Transverse colon (tissue), 4 donors: ENCODE measurements at regions not wholly inside any gene's neighbourhood (a gene's known extent, or its start where the extent isn't known, plus 50 kb on each side); places are given as distances from the start of the nearest gene placed in this dataset.

Source experiments
- EP300 ChIP-seq: sonication (generic); formaldehyde crosslinking; IDR thresholded peaks from one replicate; pipeline ENCODE4 v1.6.1; 2017; ENCODE audit warnings: antibody characterized with exemption, low read depth
- POLR2A ChIP-seq: fragments of 450-650 bp; IDR thresholded peaks from one replicate; pipeline ENCODE4 v1.6.1; 2016; ENCODE audit warnings: antibody characterized with exemption, mild to moderate bottlenecking, moderate library complexity
- POLR2AphosphoS5 ChIP-seq, 3 donors: sonication (generic); formaldehyde crosslinking; IDR thresholded peaks; one replicate each; pipeline ENCODE4 v1.6.1; 2016; ENCODE audit warnings: antibody characterized with exemption in 3 of 3
- TF ChIP-seq, protein P1 (sequence below), 5 experiments: fragments of 200-600 bp in 3 of 5; fragments of 450-650 bp in 2 of 5; sonication (generic) in 3 of 5; IDR thresholded peaks; 1 replicate in 2 of 5; 2 replicates in 3 of 5; pipeline ENCODE4 v1.5.1; 2016 to 2017; ENCODE audit warnings: antibody characterized with exemption in 5 of 5, inconsistent platforms in 3 of 5, mild to moderate bottlenecking in 2 of 5, moderate library complexity in 1 of 5

DNA sequence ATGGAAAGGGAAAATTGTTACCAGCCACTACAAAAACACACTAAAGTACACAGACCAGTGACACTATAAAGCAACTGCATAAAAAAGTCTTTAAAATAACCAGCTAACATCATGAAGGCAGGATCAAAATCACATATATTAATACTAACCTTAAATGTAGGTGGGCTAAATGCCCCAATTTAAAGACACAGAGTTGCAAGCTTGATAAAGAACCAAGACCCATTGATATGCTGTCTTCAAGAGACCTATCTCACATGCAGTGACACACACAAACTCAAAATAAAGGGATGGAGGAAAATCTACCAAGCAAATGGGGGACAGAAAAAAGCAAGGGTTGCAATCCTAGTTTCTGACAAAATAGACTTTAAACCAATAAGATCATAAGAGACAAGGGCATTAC, 246.3 kb downstream of the SEC16B start:
- TF ChIP-seq, protein P1, sequence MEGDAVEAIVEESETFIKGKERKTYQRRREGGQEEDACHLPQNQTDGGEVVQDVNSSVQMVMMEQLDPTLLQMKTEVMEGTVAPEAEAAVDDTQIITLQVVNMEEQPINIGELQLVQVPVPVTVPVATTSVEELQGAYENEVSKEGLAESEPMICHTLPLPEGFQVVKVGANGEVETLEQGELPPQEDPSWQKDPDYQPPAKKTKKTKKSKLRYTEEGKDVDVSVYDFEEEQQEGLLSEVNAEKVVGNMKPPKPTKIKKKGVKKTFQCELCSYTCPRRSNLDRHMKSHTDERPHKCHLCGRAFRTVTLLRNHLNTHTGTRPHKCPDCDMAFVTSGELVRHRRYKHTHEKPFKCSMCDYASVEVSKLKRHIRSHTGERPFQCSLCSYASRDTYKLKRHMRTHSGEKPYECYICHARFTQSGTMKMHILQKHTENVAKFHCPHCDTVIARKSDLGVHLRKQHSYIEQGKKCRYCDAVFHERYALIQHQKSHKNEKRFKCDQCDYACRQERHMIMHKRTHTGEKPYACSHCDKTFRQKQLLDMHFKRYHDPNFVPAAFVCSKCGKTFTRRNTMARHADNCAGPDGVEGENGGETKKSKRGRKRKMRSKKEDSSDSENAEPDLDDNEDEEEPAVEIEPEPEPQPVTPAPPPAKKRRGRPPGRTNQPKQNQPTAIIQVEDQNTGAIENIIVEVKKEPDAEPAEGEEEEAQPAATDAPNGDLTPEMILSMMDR (IDR thresholded peaks at IDR 0.05): no peak
- TF ChIP-seq POLR2AphosphoS5 (IDR thresholded peaks at IDR 0.05) (no peak), EP300 (no peak), POLR2A (no peak)
